Pancreas (tissue), 10 donors: ENCODE measurements at regions not wholly inside any gene's neighbourhood (a gene's known extent, or its start where the extent isn't known, plus 50 kb on each side); places are given as distances from the start of the nearest gene placed in this dataset.

Experiments
- ATAC-seq, 4 donors: fragments of 200-7000 bp; cut with Tn5 transposase; one replicate each; pipeline versions ENCODE4 v1.8.0 to v1.9.1; 2020; ENCODE audit warnings: mild to moderate bottlenecking in 4 of 4, moderate library complexity in 4 of 4
- DNase-seq, 6 donors: peaks; one replicate each; pipeline ENCODE4 v3.0.0-alpha.2; 2020
- FAIRE-seq: peaks from 2 replicates; lab custom pipeline; 2012; peaks lifted over from hg19 to GRCh38; lab: Jason Lieb, UNC
- H3K27ac ChIP-seq, 4 donors: fragments of 200-600 bp; sonication (generic); 1 replicate in 3 of 4; 2 replicates in 1 of 4; pipeline versions ENCODE4 v1.5.0 to v1.8.0; 2020
- H3K27me3 ChIP-seq, 4 donors: fragments of 200-600 bp; one replicate each; pipeline ENCODE4 v1.8.0; 2021
- H3K36me3 ChIP-seq, 3 donors: fragments of 200-600 bp; sonication (generic) in 1 of 3; one replicate each; pipeline versions ENCODE4 v1.5.0 to v1.8.0; 2020 to 2021
- H3K4me1 ChIP-seq, 3 donors: fragments of 200-600 bp; one replicate each; pipeline ENCODE4 v1.8.0; 2021
- H3K4me3 ChIP-seq, 4 donors: fragments of 200-600 bp; sonication (generic) in 2 of 4; one replicate each; pipeline versions ENCODE4 v1.5.0 to v1.8.0; 2020 to 2021
- H3K9me3 ChIP-seq, 4 donors: fragments of 200-600 bp; one replicate each; pipeline ENCODE4 v1.8.0; 2021
- CTCF ChIP-seq, 4 donors: fragments of 200-600 bp; sonication (generic) in 3 of 4; IDR thresholded peaks; one replicate each; pipeline versions ENCODE4 v1.5.0 to v1.8.0; 2021; ENCODE audit warnings: antibody characterized with exemption in 4 of 4
- WGBS, 2 donors: extraction: QIAGEN DNeasy Blood & Tissue Kit; methylation state at CpG; one replicate each; pipeline ENCODE4 v1.1.7; 2013; 5-methylcytosine and 5-hydroxymethylcytosine counted together
- intact Hi-C, 3 donors: fragments of 100-400 bp; cut with DNase I; formaldehyde crosslinking; loops; one replicate each; pipeline versions ENCODE4 v1.11.1 to v1.14.2; 2022
- donor health status: healthy with polysubstance abuse.
- donor health status: DM: no; HTN: no; CAD: no; lungs with moderate emphysema.
- donor health status: DM: no; HTN: no; CAD: no.
- donor health status: control.
- donor health status: control.
- donor health status: Bipolar disorder and iron deficiency.
- donor health status: DM: yes; HTN: yes; CAD: no.
- donor health status: DM: no; HTN: no; CAD: no.
- donor health status: DM: no; HTN: no; CAD: no.
- donor health status: DM: yes; HTN: yes; CAD: no.

DNA sequence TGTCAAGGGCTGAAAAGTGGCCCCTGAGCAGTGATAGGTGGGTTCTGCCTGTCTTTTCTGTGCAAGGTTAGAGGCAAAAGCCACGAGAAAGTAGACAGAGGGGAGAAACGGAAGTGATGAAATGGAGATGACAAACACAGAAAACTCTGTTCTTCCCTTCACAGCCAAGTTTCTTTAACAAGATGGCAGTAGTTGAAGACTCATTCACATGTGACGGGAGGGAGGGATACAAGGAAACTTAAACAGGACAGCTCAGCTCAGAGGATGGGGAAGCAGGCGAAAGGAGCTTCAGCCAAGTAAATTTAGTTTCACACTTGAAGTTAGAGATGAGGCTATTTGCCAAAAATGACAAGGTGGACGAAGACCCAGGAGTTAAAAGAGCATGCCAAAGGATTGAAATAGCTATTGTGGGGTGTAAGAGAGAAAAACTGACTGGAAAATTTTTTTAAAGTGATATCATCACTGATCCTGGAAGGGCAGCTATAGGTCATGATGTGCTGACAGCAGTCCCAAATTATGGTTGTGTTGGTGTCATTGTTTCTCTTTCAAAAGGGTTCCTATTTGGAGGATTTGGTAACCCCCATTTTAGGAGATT, 347.9 kb downstream of the EFNB2 start:
- ATAC-seq (no peak), FAIRE-seq (no peak), DNase-seq (no peak)
- WGBS, 2 donors, result 56 to 66% methylated on average over 5 of the region's 5 CpGs
- H3K36me3 ChIP-seq, result no peaks in the 10 kb centered on the region
- no peak overlapping the region for H3K4me3 ChIP-seq
- TF ChIP-seq CTCF (IDR thresholded peaks at IDR 0.05), result no peak
- H3K27me3 ChIP-seq, result no peaks in the 10 kb centered on the region
- H3K9me3 ChIP-seq, result no peaks in the 10 kb centered on the region
- no peak overlapping the region for H3K27ac ChIP-seq
- intact Hi-C loops, result no loop called here
- no peaks in the 10 kb centered on the region for H3K4me1 ChIP-seq

GRCh38 chr13:106187101-106187500, 348.4 kb downstream of the EFNB2 start:
- no peaks in the 10 kb centered on the region for H3K36me3 ChIP-seq
- H3K4me3 ChIP-seq, result no peak overlapping the region
- WGBS, 2 donors, result 65 to 81% methylated on average over 1 of the region's 1 CpG
- H3K27ac ChIP-seq, result no peak overlapping the region
- DNase-seq (no peak), FAIRE-seq (no peak), ATAC-seq (no peak)
- no peaks in the 10 kb centered on the region for H3K27me3 ChIP-seq
- no peak for TF ChIP-seq CTCF (IDR thresholded peaks at IDR 0.05)
- intact Hi-C loops, result no loop called here
- no peaks in the 10 kb centered on the region for H3K4me1 ChIP-seq
- no peaks in the 10 kb centered on the region for H3K9me3 ChIP-seq

- H3K4me3 ChIP-seq, result no peak overlapping the region
- H3K36me3 ChIP-seq, result no peaks in the 10 kb centered on the region
- no peak for ATAC-seq
- H3K27ac ChIP-seq, result no peak overlapping the region
- H3K27me3 ChIP-seq, result no peaks in the 10 kb centered on the region
- no peaks in the 10 kb centered on the region for H3K9me3 ChIP-seq
- intact Hi-C loops, result no loop called here
- WGBS, 2 donors, result 84 to 89% methylated on average over 3 of the region's 3 CpGs
- DNase-seq, result no peak
- TF ChIP-seq CTCF (IDR thresholded peaks at IDR 0.05), result no peak
- no peaks in the 10 kb centered on the region for H3K4me1 ChIP-seq
- FAIRE-seq, result no peak
Measured at GRCh38 chr13:106186366-106187030, 349.0 kb downstream of the EFNB2 start.

GRCh38 chr13:106184790-106185189, 350.7 kb downstream of the EFNB2 start:
- WGBS, 2 donors, result 87 to 98% methylated on average over 2 of the region's 2 CpGs
- TF ChIP-seq CTCF (IDR thresholded peaks at IDR 0.05), result no peak

DNA sequence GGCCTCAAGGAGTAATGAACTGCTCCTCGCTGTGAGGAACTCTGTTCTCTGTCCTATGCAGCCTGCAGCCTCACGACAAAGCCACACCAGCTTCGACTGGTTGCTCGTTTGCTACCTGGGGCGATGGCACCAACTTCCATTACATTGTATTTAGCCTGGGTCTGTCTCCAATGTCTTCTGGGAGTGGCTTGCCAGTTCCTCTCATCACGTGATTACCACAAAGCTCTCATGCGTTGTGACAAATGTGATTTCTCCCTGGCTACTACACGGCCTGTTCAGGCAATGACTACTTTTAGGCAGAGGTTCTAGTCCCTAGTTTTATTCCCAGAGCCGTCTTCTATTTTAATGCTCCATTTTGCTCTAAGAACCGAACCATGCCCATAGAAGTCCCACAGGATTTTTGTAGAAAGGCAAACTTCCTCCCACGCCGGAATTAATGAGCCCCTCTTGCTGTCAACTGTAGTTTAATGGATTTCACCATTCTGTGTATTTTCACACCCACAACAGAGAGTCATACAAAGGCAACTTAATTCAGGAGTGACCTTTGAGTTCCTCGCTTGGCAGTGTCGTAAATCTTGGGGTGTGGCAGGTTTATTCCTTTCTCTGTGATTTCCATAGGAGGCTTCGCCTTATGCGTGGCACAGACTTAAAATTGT, 351.9 kb downstream of the EFNB2 start:
- no peaks in the 10 kb centered on the region for H3K4me1 ChIP-seq
- intact Hi-C loops, result no loop called here
- no peak for TF ChIP-seq CTCF (IDR thresholded peaks at IDR 0.05)
- H3K4me3 ChIP-seq, result no peak overlapping the region
- H3K27ac ChIP-seq, result no peak overlapping the region
- no peaks in the 10 kb centered on the region for H3K27me3 ChIP-seq
- DNase-seq, result no peak
- no peaks in the 10 kb centered on the region for H3K36me3 ChIP-seq
- 71 to 74% methylated on average over 16 of the region's 16 CpGs for WGBS, 2 donors
- no peak for ATAC-seq
- FAIRE-seq, result no peak
- H3K9me3 ChIP-seq, result no peaks in the 10 kb centered on the region

More at GRCh38 chr13:106184790-106185189, 350.7 kb downstream of the EFNB2 start:
- FAIRE-seq (no peak), DNase-seq (no peak), ATAC-seq (no peak)
- Histone ChIP-seq H3K9me3 (no peaks in the 10 kb centered on the region), H3K27me3 (no peaks in the 10 kb centered on the region), H3K4me1 (no peaks in the 10 kb centered on the region), H3K36me3 (no peaks in the 10 kb centered on the region), H3K27ac (no peak overlapping the region), H3K4me3 (no peak overlapping the region)
- intact Hi-C loops, result no loop called here
